ENCODE measurements at regions not wholly inside any gene's neighbourhood (a gene's known extent, or its start where the extent isn't known, plus 50 kb on each side); places are given as distances from the start of the nearest gene placed in this dataset.
"Not testable (repeated sequence)": the region's sequence is repeated elsewhere in the genome, so short reads cannot be mapped to it uniquely, and the experiment has no call there.

- DNase-seq (ENCODE audit: low spot score), result no peak
Measured at GRCh38 chr4:146124023-146124680, 51.4 kb upstream of the LSM6 start.

GRCh38 chr4:146123231-146123630 lies 52.3 kb upstream of the LSM6 start:
- DNase-seq (ENCODE audit: low spot score), result no peak

- DNase-seq (ENCODE audit: low spot score), result no peak
Measured at GRCh38 chr4:146122398-146122797, 53.1 kb upstream of the LSM6 start.

GRCh38 chr4:146121757-146122156 lies 53.8 kb upstream of the LSM6 start:
- no peak for DNase-seq (ENCODE audit: low spot score)

GRCh38 chr4:146119845-146120404 lies 55.6 kb upstream of the LSM6 start:
- no peak for DNase-seq (ENCODE audit: low spot score)

- no peak for DNase-seq (ENCODE audit: low spot score)
Measured at GRCh38 chr4:146114066-146114465, 61.5 kb upstream of the LSM6 start.

GRCh38 chr4:146113171-146113570 lies 62.3 kb upstream of the LSM6 start:
- DNase-seq (ENCODE audit: low spot score), result no peak

GRCh38 chr4:146112389-146112788 lies 63.1 kb upstream of the LSM6 start:
- no peak for DNase-seq (ENCODE audit: low spot score)

- no peak for DNase-seq (ENCODE audit: low spot score)
Measured at GRCh38 chr4:146110871-146111485, 64.5 kb upstream of the LSM6 start.

- DNase-seq (ENCODE audit: low spot score), result no peak
Measured at GRCh38 chr4:146108756-146109155, 66.8 kb upstream of the LSM6 start.

GRCh38 chr4:146107587-146108240 lies 67.8 kb upstream of the LSM6 start:
- DNase-seq (ENCODE audit: low spot score), result no peak

- no peak for DNase-seq (ENCODE audit: low spot score)
Measured at GRCh38 chr4:146105464-146105863, 70.1 kb upstream of the LSM6 start.

- no peak for DNase-seq (ENCODE audit: low spot score)
Measured at GRCh38 chr4:146104541-146104940, 71.0 kb upstream of the LSM6 start.

- DNase-seq (ENCODE audit: low spot score), result not testable (repeated sequence)
Measured at GRCh38 chr4:146104052-146104451, 71.5 kb upstream of the LSM6 start.

- DNase-seq (ENCODE audit: low spot score), result no peak
Measured at GRCh38 chr4:146099585-146099984, 75.9 kb upstream of the LSM6 start.

GRCh38 chr4:146098978-146099377 lies 76.5 kb upstream of the LSM6 start:
- DNase-seq (ENCODE audit: low spot score), result no peak

- no peak for DNase-seq (ENCODE audit: low spot score)
Measured at GRCh38 chr4:146098397-146098796, 77.1 kb upstream of the LSM6 start.

GRCh38 chr4:146096371-146096770 lies 79.1 kb upstream of the LSM6 start:
- no peak for DNase-seq (ENCODE audit: low spot score)

- DNase-seq (ENCODE audit: low spot score), result no peak
Measured at GRCh38 chr4:146095860-146096259, 79.7 kb upstream of the LSM6 start.

- DNase-seq (ENCODE audit: low spot score), result peak; percentile 50
Measured at GRCh38 chr4:146095091-146095690, 80.3 kb upstream of the LSM6 start.

- DNase-seq (ENCODE audit: low spot score), result no peak
Measured at GRCh38 chr4:146088690-146089089, 86.8 kb upstream of the LSM6 start.

- no peak for DNase-seq (ENCODE audit: low spot score)
Measured at GRCh38 chr4:146087856-146088255, 87.7 kb upstream of the LSM6 start.

GRCh38 chr4:146076081-146076480 lies 99.4 kb upstream of the LSM6 start:
- DNase-seq (ENCODE audit: low spot score), result no peak
